C4-2B (cell line): ENCODE measurements at regions not wholly inside any gene's neighbourhood (a gene's known extent, or its start where the extent isn't known, plus 50 kb on each side); places are given as distances from the start of the nearest gene placed in this dataset.

Experiments used
- ZFX ChIP-seq: fragments of 450-650 bp; IDR thresholded peaks from 2 replicates; pipeline ENCODE4 v1.6.1; 2017
- TF ChIP-seq, protein P1 (sequence below): fragments of 450-650 bp; conservative IDR thresholded peaks from 2 replicates; pipeline ENCODE4 v1.5.1; 2017; ENCODE audit warnings: mild to moderate bottlenecking

DNA sequence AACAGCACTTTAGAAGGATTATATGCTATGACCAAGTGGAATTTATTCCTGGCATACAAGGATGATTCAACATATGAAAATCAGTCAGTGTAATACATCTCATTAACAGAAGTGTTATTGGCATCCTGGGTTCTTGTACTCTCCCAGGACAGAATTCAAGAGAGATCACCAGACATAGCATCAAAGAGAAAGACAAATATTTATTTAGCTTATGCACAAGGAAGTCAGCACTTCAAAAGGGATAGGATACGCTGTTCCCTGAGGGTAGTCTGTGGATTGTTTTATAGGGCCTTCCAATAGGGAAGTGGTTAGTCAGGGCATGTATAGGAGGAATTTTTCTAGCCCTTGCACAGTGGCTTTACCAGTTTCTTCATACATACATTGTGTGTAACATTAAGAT, 1238.0 kb downstream of the PCDH17 start:
- TF ChIP-seq, protein P1, sequence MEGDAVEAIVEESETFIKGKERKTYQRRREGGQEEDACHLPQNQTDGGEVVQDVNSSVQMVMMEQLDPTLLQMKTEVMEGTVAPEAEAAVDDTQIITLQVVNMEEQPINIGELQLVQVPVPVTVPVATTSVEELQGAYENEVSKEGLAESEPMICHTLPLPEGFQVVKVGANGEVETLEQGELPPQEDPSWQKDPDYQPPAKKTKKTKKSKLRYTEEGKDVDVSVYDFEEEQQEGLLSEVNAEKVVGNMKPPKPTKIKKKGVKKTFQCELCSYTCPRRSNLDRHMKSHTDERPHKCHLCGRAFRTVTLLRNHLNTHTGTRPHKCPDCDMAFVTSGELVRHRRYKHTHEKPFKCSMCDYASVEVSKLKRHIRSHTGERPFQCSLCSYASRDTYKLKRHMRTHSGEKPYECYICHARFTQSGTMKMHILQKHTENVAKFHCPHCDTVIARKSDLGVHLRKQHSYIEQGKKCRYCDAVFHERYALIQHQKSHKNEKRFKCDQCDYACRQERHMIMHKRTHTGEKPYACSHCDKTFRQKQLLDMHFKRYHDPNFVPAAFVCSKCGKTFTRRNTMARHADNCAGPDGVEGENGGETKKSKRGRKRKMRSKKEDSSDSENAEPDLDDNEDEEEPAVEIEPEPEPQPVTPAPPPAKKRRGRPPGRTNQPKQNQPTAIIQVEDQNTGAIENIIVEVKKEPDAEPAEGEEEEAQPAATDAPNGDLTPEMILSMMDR: no peak
- TF ChIP-seq ZFX: no peak
